Spinal cord (tissue), 9 donors: ENCODE measurements at regions not wholly inside any gene's neighbourhood (a gene's known extent, or its start where the extent isn't known, plus 50 kb on each side); places are given as distances from the start of the nearest gene placed in this dataset.

Source experiments
- DNase-seq, 6 donors: peaks; one replicate each; pipeline versions ENCODE4 v3.0.0 to v3.0.0-alpha.2; 2013 to 2015; ENCODE audit warnings: low spot score in 6 of 6, low read depth in 4 of 6
- H3K27ac ChIP-seq: one replicate; pipeline ENCODE4 v1.5.1; 2013; ENCODE audit warnings: low read depth, low read length, control low read depth
- H3K27me3 ChIP-seq: one replicate; pipeline ENCODE4 v1.6.1; 2013; ENCODE audit warnings: low read length; ENCODE audit not compliant: control insufficient read depth, insufficient read depth
- H3K36me3 ChIP-seq: one replicate; pipeline ENCODE4 v1.6.1; 2013; ENCODE audit warnings: low read length; ENCODE audit not compliant: control insufficient read depth, insufficient read depth
- H3K4me1 ChIP-seq: one replicate; pipeline ENCODE4 v1.6.1; 2013; ENCODE audit warnings: low read length; ENCODE audit not compliant: control insufficient read depth, insufficient read depth
- H3K4me3 ChIP-seq: one replicate; pipeline ENCODE4 v1.5.1; 2013; ENCODE audit warnings: low read depth, low read length, control low read depth
- H3K9me3 ChIP-seq: one replicate; pipeline ENCODE4 v1.6.1; 2013; ENCODE audit warnings: low read length; ENCODE audit not compliant: control insufficient read depth, insufficient read depth
- WGBS: methylation state at CpG from one replicate; pipeline ENCODE4 v1.1.5; 2013; ENCODE audit warnings: missing lambda C conversion rate; ENCODE audit not compliant: insufficient coverage; 5-methylcytosine and 5-hydroxymethylcytosine counted together
- donor health status: healthy.

- Histone ChIP-seq H3K27ac (peak overlapping the region; percentile 44), H3K4me1 (peaks cover 4% of the 10 kb centered on the region), H3K27me3 (no peaks in the 10 kb centered on the region), H3K4me3 (no peak overlapping the region), H3K36me3 (no peaks in the 10 kb centered on the region), H3K9me3 (no peaks in the 10 kb centered on the region)
- peak; percentile 46 to 90 (median 54) for DNase-seq
- WGBS = 0% methylated on average over 3 of the region's 8 CpGs
These were observed 188.5 kb upstream of the MPPED2 start for GRCh38 chr11:30774496-30775232.

DNA sequence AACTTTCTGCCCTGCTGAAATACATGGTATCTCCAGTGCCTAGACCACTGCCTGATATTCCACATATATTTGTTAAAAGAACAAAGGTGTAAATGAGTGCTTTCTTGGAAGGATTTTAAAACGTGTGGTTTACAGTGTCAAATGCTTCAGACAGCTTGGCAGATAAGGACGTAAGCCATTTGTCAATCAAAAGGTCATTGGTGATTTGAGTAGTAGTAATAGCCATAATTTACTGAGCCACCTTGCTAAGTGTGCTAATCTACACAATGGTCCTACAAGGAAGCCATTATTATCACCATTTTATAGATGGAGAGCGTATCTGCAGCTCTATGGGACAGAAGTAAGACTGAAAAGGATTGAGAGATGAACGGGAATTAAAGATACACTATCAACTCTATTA, 186.8 kb upstream of the MPPED2 start:
- no peak for DNase-seq
- 80% methylated on average over 1 of the region's 4 CpGs for WGBS
- Histone ChIP-seq H3K4me3 (no peak overlapping the region), H3K9me3 (no peaks in the 10 kb centered on the region), H3K27ac (no peak overlapping the region), H3K36me3 (no peaks in the 10 kb centered on the region), H3K27me3 (no peaks in the 10 kb centered on the region), H3K4me1 (peaks cover 4% of the 10 kb centered on the region)

- Histone ChIP-seq H3K4me3 (no peak overlapping the region), H3K27me3 (no peaks in the 10 kb centered on the region), H3K36me3 (no peaks in the 10 kb centered on the region), H3K4me1 (no peaks in the 10 kb centered on the region), H3K9me3 (peaks cover 3% of the 10 kb centered on the region), H3K27ac (no peak overlapping the region)
- DNase-seq = no peak
- 75% methylated on average over 2 of the region's 5 CpGs for WGBS
These were observed 177.8 kb upstream of the MPPED2 start for GRCh38 chr11:30763951-30764350.

DNA sequence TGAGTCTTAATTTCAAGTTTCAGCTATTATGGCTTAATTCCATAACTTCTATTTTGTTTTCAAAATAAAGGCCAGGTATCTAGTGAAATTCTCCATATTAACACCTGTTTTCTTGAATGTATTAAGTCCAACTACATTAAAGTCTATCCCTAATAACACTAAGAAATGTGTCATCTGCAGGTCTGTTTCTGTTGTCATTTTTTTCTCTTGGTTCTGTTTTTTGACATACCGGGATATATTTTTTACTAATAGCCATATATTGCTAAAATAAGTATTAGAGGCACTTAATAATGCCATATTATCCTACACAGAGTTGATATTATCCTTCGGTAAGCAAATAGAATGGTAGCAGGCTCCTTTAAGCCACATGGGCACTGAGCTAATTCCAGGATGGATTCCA, 176.0 kb upstream of the MPPED2 start:
- Histone ChIP-seq H3K36me3 (no peaks in the 10 kb centered on the region), H3K9me3 (peaks cover 3% of the 10 kb centered on the region), H3K27me3 (no peaks in the 10 kb centered on the region), H3K4me3 (no peak overlapping the region), H3K4me1 (no peaks in the 10 kb centered on the region), H3K27ac (no peak overlapping the region)
- 100% methylated on average over 1 of the region's 2 CpGs for WGBS
- no peak for DNase-seq

DNA sequence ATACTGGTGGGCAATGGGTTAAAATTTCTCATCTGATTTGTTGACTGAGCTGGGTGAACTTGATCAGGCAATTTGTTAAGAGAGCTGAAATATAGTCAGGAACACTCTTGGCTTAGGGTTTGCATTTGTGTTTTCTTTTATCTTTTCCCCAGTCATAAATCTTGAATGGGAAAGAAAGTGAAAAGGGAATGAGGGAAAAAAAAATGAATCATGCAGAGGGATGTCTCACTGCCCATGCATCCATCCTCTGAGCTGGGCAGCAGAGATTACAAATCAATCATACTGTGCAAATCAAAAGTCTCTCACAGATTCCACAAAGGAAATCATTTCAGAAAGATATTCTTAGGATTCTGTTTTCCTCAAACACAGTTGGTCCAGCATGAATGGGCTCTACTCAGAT, 174.2 kb upstream of the MPPED2 start:
- H3K4me1 ChIP-seq = no peaks in the 10 kb centered on the region
- H3K36me3 ChIP-seq = no peaks in the 10 kb centered on the region
- H3K27ac ChIP-seq = no peak overlapping the region
- no peak overlapping the region for H3K4me3 ChIP-seq
- no peak for DNase-seq
- peaks cover 3% of the 10 kb centered on the region for H3K9me3 ChIP-seq
- H3K27me3 ChIP-seq = no peaks in the 10 kb centered on the region

DNA sequence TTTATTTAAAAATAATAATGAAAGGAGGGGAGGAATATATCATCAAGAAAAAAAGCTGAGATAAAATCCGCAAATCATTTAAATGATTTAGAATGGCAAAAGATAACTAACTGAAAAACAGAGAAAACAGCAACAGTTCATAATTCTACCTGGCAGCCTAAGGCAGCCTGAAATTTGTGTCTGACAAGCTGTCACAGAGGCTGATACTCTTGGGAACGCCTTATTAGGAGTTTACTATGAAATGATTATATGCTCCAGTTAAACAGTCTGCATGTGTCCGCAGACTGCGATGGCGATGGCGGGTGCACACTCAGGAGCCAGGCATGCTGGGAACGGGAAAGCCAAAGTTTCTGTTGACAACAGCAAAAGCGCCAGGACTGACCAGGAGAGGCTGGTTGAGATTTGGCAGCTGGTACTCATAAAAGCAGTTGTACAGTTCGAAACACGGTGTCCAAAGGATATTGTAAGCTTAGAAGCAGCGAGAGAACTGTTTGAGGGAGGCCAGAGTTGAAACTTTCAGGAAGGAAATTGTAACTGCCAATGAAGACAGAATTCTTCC, 172.9 kb upstream of the MPPED2 start:
- Histone ChIP-seq H3K4me3 (no peak overlapping the region), H3K4me1 (no peaks in the 10 kb centered on the region), H3K27ac (no peak overlapping the region), H3K36me3 (no peaks in the 10 kb centered on the region), H3K27me3 (no peaks in the 10 kb centered on the region), H3K9me3 (peaks cover 3% of the 10 kb centered on the region)
- DNase-seq = no peak
- whole genome bisulfite sequencing = 75% methylated on average over 10 of the region's 11 CpGs

GRCh38 chr11:30758518-30758917, 172.4 kb upstream of the MPPED2 start:
- Histone ChIP-seq H3K27me3 (no peaks in the 10 kb centered on the region), H3K36me3 (no peaks in the 10 kb centered on the region), H3K4me1 (no peaks in the 10 kb centered on the region), H3K27ac (no peak overlapping the region), H3K4me3 (no peak overlapping the region), H3K9me3 (peaks cover 3% of the 10 kb centered on the region)
- WGBS = 83% methylated on average over 1 of the region's 1 CpG
- DNase-seq = no peak

DNA sequence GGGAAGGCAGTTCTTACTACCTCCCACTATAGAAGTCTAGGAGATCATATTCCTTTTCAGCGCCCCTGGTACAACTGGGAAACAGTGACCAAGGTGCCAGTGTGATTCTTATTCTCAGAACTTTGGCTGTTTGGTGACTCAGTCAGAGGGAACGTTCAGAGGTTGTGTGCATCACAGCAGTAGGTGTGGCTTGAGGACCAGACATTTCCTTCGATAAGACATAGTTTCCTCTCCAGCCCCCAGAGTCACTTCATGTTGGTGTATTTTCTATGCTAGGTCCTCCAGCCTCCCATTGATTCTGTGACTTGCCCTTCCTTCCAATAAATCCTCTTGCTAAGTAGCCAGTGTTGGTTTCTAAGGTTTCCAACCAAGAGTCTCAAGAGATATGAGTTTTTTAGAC, 171.9 kb upstream of the MPPED2 start:
- no peak for DNase-seq
- Histone ChIP-seq H3K27me3 (no peaks in the 10 kb centered on the region), H3K27ac (no peak overlapping the region), H3K4me1 (no peaks in the 10 kb centered on the region), H3K9me3 (peaks cover 2% of the 10 kb centered on the region), H3K36me3 (no peaks in the 10 kb centered on the region), H3K4me3 (no peak overlapping the region)
- 60% methylated on average over 1 of the region's 3 CpGs for WGBS

GRCh38 chr11:30753994-30754393, 167.8 kb upstream of the MPPED2 start:
- Histone ChIP-seq H3K27ac (no peak overlapping the region), H3K4me1 (no peaks in the 10 kb centered on the region), H3K9me3 (no peaks in the 10 kb centered on the region), H3K36me3 (no peaks in the 10 kb centered on the region), H3K4me3 (no peak overlapping the region), H3K27me3 (no peaks in the 10 kb centered on the region)
- no peak for DNase-seq
- no CpG with 5 or more reads among the region's 2 CpGs for WGBS

DNA sequence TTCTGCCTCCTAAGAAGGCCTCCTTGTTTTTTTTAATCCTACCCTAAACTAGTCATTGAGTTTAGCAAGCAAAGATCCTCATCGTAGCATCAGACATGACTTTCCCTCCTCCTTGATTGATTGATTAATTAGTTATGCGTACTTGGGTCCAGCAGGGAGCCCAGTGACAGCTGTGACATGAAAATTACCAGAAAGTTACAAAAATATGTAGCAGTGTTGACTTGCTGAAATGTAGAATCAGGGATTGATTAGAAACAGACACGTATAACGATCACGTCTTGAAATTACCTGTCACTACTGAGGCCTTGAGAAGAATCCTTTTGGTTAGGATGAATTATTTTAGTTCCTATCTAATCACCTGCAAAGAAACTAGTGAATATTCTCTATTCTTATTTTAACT, 167.4 kb upstream of the MPPED2 start:
- Histone ChIP-seq H3K36me3 (no peaks in the 10 kb centered on the region), H3K4me1 (no peaks in the 10 kb centered on the region), H3K4me3 (no peak overlapping the region), H3K27ac (no peak overlapping the region), H3K9me3 (no peaks in the 10 kb centered on the region), H3K27me3 (no peaks in the 10 kb centered on the region)
- no peak for DNase-seq
- no CpG with 5 or more reads among the region's 5 CpGs for WGBS
